ACHN (cell line): ENCODE measurements at regions not wholly inside any gene's neighbourhood (a gene's known extent, or its start where the extent isn't known, plus 50 kb on each side); places are given as distances from the start of the nearest gene placed in this dataset.

Experiments used
- DNase-seq: peaks from one replicate; pipeline ENCODE4 v3.0.0-alpha.2; 2015
- in situ Hi-C: cut with HindIII; loops from 2 replicates; pipeline ENCODE4 v1.10.0; 2017; ENCODE audit warnings: low sequenced_read_pairs, low pct_ligation_motif_present, low pct_unique_long_range_greater_than_20kb

- in situ Hi-C loops: no loop called here
- no peak for DNase-seq
These were observed 175.6 kb downstream of the MACROH2A1 start for GRCh38 chr5:135223404-135223803.

DNA sequence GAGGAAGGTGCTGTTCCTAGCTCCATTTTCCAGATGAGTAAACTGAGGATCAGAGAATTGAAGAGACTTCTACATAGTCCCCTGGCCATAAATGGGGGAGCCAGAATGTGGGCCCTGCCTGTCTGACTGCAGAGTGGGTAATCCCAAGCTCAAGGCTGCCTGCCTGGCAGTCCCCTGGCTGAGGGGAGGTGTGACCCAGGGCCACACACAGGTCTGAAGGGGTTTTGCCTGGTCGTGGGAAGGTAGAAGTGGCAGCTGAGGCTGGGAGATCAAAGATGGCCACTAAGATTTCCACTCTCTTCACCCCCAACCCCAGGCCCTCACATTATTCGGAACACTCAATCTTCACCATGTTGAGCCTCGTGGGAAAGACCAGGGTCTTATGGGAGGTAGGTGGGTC is 176.3 kb downstream of the MACROH2A1 start:
- DNase-seq: no peak
- in situ Hi-C loops: no loop called here

- in situ Hi-C loops: no loop called here
These were observed 176.8 kb downstream of the MACROH2A1 start for GRCh38 chr5:135222171-135222681.

GRCh38 chr5:135221696-135222095 is 177.3 kb downstream of the MACROH2A1 start:
- in situ Hi-C loops: no loop called here
- DNase-seq: no peak

More at GRCh38 chr5:135222171-135222681, 176.8 kb downstream of the MACROH2A1 start:
- DNase-seq: no peak

- DNase-seq: no peak
- in situ Hi-C loops: no loop called here
These were observed 177.9 kb downstream of the MACROH2A1 start for GRCh38 chr5:135221187-135221473.

DNA sequence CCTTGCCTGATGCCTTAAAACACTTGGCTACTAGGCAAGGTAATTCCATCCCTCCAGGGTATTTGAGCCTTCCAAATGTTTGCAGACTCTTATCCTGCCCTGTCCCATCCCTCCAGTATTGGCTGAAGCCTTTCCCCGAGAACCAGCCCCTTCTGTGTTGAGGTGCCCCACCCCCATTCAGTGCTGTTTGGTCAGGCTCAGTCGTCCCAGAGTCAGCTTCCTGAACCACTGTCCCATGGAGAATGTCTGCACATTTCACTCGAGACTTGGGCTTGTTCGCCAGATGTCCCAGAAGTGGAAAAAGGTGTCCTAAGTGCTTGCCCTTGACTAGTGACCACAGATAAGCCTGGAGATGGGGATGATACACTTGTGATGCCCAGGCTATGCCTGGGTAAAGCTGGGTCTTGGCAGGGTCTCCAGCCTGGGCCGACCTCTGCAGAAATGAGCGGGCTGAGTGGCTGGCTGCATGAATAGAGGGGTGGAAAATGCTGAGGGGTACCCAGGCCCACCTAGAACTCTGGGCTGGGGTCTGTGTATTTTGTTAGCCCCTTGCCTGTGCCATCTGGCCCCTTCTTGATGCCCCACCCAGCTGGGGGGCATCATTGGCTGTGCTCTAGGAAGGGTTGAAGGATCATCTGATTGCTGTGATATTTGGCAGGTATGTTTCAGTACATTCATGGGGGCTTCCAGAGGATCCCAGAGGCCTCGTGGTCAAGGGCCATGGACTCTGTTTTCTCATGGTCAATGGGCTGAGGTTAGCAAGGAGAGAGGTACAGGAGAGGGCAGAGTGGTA is 178.4 kb downstream of the MACROH2A1 start:
- in situ Hi-C loops: no loop called here
- DNase-seq: no peak

DNA sequence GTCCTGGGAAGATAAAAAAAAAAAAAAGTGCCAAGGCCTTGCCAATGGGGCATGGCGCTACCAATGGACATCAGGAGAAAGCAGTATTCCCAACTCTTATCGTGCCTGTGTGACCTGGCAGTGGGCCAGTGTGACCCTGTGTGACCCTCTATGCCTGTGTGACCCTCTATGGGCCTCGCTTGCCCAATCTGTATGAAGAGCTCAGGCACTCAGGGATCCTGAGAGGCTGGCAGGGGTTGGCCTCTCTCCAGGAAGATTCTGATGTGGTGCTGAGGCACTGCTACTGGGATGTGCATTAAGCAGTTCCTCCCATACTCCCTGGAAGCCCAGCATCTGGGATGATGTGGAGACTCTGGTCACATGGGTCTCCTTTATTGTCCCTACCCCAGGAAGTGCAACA is 179.2 kb downstream of the MACROH2A1 start:
- in situ Hi-C loops: no loop called here
- no peak for DNase-seq

- DNase-seq: no peak
- in situ Hi-C loops: no loop called here
These were observed 180.1 kb downstream of the MACROH2A1 start for GRCh38 chr5:135218790-135219568.

DNA sequence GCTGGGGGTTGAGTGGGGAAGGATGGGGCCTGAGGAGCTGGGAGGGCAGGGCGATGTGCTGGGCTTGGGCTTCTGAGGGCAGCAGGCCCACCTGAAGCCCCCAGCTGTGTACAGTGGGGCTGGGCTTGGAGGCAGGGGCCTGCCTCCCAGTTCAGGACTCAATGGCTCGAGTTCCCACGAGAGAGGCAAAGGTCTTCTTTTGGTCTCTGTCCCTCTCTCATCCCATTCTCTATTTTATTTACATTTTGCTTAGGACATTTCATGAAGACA is 180.6 kb downstream of the MACROH2A1 start:
- no peak for DNase-seq
- in situ Hi-C loops: no loop called here

DNA sequence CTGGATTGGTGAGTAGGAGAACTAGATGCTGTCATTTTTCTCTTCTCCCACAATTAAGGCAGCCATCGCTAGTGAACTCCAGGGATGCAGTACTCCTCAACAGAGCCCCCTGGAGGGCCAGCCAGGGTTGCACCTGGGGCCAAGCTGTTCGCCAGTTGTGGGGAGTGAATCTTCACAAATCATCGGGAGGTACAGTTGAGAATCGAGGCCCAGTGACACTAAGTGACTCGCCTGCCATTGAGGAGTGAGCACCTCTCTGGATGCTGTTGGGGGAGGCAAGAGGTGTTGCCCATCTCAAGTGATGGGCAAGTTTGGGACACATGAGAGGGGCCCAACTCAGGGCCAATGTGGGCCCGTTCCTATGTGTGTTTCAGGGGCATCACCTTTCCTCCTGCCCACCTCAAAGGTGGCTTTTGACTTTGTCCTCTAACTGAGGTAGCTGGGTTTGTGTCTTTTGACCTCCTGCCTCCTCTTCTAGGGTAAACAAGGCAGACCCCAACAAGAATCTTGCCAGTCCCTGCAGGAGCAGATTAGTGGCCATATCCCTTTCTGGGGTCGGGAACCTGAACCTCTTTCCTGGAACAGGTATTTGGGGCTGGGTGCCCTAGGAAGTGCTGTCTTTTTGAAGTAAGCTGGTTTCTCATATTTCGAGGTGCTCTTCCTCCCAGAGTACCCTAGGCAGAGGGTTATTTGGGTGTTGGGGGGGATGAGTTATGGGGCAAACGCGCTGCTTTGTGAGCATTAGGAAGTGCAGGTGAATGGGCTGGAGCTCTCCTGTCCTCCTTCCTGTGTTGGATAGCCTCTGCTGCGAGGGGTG is 181.2 kb downstream of the MACROH2A1 start:
- no peak for DNase-seq

GRCh38 chr5:135216471-135217343 is 182.3 kb downstream of the MACROH2A1 start:
- DNase-seq: no peak
- in situ Hi-C loops: no loop called here

More for the DNA sequence above, 181.2 kb downstream of the MACROH2A1 start:
- in situ Hi-C loops: no loop called here

DNA sequence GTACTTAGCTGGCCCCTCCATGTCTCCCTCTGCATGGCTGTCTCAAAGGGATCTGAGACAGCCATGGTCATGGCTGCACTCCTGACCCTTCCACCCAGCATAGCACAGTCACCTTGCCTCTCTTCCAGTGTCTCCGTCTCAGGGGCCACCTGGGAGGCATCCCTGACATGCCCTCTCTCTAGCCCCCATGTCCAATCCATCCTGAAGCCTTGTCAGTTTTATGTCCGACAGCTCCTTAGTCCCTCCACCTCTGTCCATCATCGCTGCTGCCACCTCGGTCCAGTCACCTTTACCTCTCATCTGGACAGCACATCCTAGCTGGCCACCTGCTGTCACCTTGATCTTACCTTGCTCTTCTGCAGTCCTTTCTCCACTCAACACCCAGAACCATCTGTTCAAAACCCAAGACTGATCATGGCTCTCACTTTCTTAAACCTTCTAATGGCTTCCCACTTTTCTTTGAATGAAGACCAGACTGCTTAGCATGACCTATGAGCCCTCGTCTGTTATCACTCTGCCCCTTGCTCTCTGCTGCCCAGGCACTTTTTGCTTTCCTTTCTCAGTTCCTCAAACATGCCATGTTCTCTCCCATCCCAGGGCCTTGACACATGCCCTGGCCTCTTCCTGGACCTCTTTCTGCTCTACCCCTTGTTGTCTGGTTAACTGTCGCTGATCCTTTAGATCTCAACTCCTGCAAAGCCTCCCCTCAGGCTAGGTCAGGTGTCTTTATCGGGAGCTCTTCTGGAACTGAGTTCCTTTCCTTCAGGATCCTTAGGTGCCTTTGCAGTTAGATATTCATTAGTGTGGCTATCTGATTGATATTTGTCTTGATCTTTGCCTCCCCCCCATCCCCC is 181.8 kb upstream of the PITX1 start:
- in situ Hi-C loops: no loop called here
- no peak for DNase-seq

DNA sequence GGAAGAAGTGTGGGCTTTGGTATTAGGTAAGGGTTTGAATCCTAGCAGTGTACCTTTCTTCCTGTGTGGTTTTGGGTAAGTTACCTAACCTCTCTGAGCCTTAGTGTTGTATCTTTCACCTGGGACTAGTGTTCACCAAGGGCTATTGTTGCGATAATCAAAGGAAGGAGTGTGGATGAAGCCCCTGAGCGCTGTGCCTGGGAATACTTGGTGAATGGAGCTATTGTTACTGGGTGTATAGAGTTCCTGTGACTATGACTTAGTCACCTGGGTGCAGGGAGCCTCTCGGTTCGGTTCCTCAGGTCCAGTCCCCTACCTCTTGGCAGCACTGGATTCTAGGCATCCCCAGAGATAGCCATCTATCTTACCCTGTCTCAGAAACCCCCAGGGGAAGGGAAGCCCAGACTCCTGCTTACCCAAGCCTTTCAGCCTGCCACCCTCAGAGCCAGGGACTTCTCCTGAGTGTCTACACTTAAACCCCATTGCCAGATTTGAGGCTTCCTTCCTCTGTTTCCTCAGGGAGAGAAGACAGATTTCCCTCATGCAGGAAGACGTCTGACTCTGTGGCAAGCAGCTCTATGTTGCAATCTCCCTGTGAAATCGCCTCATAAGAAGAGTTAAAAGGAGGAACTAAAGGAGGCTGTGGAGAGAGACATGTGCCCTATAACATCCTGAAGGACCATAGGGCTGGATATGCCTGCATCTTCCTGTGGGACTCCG is 181.0 kb upstream of the PITX1 start:
- in situ Hi-C loops: no loop called here
- DNase-seq: no peak

DNA sequence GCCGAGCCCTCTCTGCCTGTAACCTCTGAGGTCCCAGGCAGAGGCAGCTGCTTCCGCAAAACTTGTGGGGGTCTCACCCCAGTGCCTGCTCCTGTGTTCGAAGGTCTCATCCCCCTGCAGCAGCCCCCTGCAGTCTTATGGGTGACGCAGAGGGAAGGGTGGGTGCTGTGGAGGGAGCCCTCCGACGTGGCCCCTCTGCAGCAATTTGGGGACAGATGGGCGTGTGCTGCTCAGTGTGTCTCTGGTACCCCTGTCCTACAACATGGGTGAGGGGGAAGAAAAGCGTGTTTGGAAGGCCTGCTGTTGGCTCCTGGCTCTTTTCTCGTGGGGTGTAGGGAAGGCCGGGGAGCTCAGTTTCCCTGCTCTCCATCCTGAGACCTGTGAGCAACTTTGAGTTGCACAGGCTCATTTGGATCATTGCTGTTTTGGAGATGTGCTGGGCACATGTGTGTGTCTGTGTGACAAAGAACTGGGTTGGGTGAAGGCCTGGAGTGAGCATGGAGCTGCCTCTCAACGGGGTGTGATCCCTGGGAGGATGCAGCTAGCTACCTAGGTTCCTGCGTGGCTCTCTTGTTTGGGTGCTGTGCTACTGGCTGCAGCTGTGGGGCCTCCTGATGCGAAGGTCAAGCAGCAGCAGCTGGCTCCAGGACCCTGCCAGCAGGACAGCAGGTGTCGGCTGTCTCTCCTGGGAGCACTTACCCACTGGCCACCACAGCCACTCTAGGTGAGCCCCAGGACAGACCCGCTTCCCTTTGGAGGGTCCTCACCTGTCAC is 179.6 kb upstream of the PITX1 start:
- in situ Hi-C loops: no loop called here
- DNase-seq: no peak

DNA sequence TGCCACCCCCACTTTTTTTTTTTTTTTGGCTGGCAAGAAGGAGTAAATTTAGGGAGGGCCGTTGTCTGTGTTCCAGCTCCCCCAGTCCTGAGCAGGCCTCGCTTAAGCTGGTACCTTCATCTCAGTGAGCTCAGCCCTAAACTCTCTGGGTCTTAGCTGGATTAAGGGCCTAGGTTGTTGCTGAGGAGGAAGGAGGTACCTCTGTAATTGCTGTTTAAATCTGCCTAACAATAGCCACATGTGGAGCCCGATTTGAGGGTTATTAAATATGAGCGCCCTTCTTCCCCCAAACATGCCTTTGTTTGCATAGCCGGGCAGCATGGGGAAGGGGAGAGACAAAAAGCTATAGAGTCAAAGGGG is 179.0 kb upstream of the PITX1 start:
- DNase-seq: no peak
- in situ Hi-C loops: no loop called here

DNA sequence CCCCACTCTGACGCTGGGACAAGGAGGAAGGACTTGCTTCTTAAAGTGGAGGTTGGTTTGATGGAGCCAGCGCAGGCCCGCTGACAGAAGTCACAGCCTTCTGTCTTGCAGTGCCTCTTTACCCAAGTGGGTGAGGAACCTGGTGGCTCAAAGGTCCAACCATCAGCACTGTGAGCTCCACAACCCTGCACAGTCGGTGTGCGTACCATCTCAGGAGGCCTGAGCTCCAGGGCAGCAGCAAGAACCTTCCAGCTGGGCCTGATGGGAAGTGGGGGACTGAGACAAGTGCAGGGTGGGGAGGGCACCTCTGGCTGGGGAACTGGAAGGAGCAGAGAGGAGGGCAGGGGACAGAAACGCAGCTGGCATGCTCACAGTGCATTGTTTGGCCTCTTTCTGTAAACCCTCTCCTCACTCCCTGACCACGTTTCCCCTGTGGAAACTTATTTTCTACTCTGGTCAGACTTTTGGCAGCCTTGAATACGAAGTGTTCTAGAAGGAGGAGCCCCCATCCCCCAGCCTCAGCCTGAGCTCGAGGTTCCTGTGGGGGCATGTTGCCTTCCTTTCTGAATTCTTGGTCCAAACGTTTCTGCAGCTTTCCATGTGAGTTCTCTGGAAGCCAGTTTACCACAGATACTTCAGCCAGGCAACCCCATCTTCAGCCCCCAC is 178.5 kb upstream of the PITX1 start:
- in situ Hi-C loops: no loop called here
- no peak for DNase-seq
